ENCODE measurements at regions not wholly inside any gene's neighbourhood (a gene's known extent, or its start where the extent isn't known, plus 50 kb on each side); places are given as distances from the start of the nearest gene placed in this dataset.

GRCh38 chr7:106339513-106340246, 54.9 kb upstream of the NAMPT start:
- DNase-seq = no peak

DNA sequence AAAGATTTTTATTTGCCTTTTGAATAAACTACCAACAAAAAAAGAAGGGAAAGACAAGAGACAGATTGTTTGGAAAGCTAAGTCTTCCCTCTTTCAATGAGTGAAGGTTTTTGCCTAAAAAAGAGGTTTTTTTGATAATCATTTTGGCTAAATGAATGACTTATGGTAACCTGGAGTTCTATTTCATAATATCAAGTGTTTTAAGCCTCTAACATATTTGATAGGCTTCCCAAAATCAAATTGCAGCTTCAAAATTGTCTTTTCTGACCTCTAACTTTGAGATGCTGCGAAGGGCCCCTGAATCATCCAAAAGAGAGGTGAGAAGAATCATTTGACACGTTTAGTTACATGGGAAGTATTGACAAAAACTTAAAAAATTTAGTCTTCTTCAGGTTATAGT, 53.0 kb upstream of the NAMPT start:
- no peak for DNase-seq

DNA sequence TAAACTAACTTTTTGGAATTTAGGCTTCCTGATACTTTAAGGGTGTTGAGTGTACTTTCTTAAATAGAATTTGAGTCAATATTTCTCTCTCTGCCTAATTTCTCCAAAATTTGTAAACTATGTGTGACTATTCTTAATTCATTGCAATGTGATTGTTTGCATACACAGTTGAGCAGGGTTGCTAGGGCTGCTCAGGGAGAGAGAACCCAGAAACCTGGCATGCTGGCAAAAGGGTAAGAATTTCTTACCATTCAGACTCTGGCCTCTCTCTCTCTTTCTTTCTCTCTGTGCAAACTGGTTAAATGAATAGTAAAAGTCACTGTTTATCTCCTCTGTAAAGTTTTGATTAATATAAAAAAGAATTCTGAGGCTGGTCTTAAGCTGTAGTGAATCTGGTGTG, 51.0 kb upstream of the NAMPT start:
- no peak for DNase-seq

Measured in inflammatory macrophage treated with lipopolysaccharide for 1 hour (primary cell).